BJ (cell line): ENCODE measurements at regions not wholly inside any gene's neighbourhood (a gene's known extent, or its start where the extent isn't known, plus 50 kb on each side); places are given as distances from the start of the nearest gene placed in this dataset.

Source experiments
- CTCF ChIA-PET: fragments of 350-600 bp; formaldehyde crosslinking; extraction: SDS; loops from one replicate; lab custom pipeline; 2021; ENCODE audit warnings: antibody characterized with exemption, inconsistent platforms; lab: Yijun Ruan, JAX
- POLR2A ChIA-PET: fragments of 300-600 bp; sonication (Branson Sonifier 250); formaldehyde crosslinking; extraction: SDS; loops from one replicate; lab custom pipeline; 2021; ENCODE audit warnings: antibody characterized with exemption; lab: Charles Lee
- DNase-seq: peaks from one replicate; pipeline ENCODE4 v3.0.0-alpha.2; 2011; ENCODE audit warnings: low read depth
- H3K27me3 ChIP-seq: 2 replicates; pipeline ENCODE4 v1.6.0; 2011; ENCODE audit warnings: low read length; ENCODE audit not compliant: control insufficient read depth, insufficient read depth
- H3K36me3 ChIP-seq: 2 replicates; pipeline ENCODE4 v1.5.1; 2011; ENCODE audit warnings: low read length; ENCODE audit not compliant: control insufficient read depth, insufficient read depth
- H3K4me3 ChIP-seq: 2 replicates; pipeline ENCODE4 v1.5.1; 2011; ENCODE audit warnings: low read depth, mild to moderate bottlenecking, control low read depth, low read length
- CTCF ChIP-seq: IDR thresholded peaks from 2 replicates; pipeline ENCODE4 v1.5.1; 2011; ENCODE audit warnings: low read depth, mild to moderate bottlenecking, control low read depth, inconsistent platforms, low read length, moderate library complexity; ENCODE audit not compliant: insufficient read depth

GRCh38 chr2:187878112-187878511, 323.9 kb upstream of the TFPI start:
- no peaks in the 10 kb centered on the region for H3K36me3 ChIP-seq
- no peak for TF ChIP-seq CTCF
- ChIA-PET POLR2A (no interaction called here), CTCF (no interaction called here)
- H3K4me3 ChIP-seq, result no peak overlapping the region
- DNase-seq, result no peak
- no peaks in the 10 kb centered on the region for H3K27me3 ChIP-seq

GRCh38 chr2:187879491-187879890, 325.3 kb upstream of the TFPI start:
- CTCF ChIA-PET, result interaction anchor here (0.6 kb wide), 1 partner anchor 22 kb away, joined by 3 read pairs; no protein-coding TSS in a partner anchor

GRCh38 chr2:187884003-187884402, 329.8 kb upstream of the TFPI start:
- ChIA-PET POLR2A (interaction anchor here (0.6 kb wide), 1 partner anchor 1871 kb away, joined by 6 read pairs; no protein-coding TSS in a partner anchor), CTCF (no interaction called here)
- no peaks in the 10 kb centered on the region for H3K36me3 ChIP-seq
- TF ChIP-seq CTCF, result no peak
- no peak overlapping the region for H3K4me3 ChIP-seq
- no peaks in the 10 kb centered on the region for H3K27me3 ChIP-seq
- no peak for DNase-seq

More at GRCh38 chr2:187879491-187879890, 325.3 kb upstream of the TFPI start:
- DNase-seq, result no peak
- Histone ChIP-seq H3K36me3 (no peaks in the 10 kb centered on the region), H3K4me3 (no peak overlapping the region), H3K27me3 (no peaks in the 10 kb centered on the region)
- POLR2A ChIA-PET, result no interaction called here
- TF ChIP-seq CTCF, result no peak

GRCh38 chr2:187890690-187891089, 336.5 kb upstream of the TFPI start:
- no peak overlapping the region for H3K4me3 ChIP-seq
- no peak for TF ChIP-seq CTCF
- ChIA-PET POLR2A (no interaction called here), CTCF (no interaction called here)
- no peak for DNase-seq
- no peaks in the 10 kb centered on the region for H3K27me3 ChIP-seq
- H3K36me3 ChIP-seq, result no peaks in the 10 kb centered on the region

GRCh38 chr2:187900021-187900420, 345.8 kb upstream of the TFPI start:
- ChIA-PET POLR2A (no interaction called here), CTCF (no interaction called here)
- Histone ChIP-seq H3K36me3 (no peaks in the 10 kb centered on the region), H3K27me3 (no peaks in the 10 kb centered on the region), H3K4me3 (no peak overlapping the region)
- peak; percentile 6 for DNase-seq
- TF ChIP-seq CTCF, result no peak
